ENCODE measurements at regions not wholly inside any gene's neighbourhood (a gene's known extent, or its start where the extent isn't known, plus 50 kb on each side); places are given as distances from the start of the nearest gene placed in this dataset.
A peak's percentile ranks its signal among the peaks of the same experiment; 100 is the strongest.
"Not testable (repeated sequence)": the region's sequence is repeated elsewhere in the genome, so short reads cannot be mapped to it uniquely, and the experiment has no call there.

DNA sequence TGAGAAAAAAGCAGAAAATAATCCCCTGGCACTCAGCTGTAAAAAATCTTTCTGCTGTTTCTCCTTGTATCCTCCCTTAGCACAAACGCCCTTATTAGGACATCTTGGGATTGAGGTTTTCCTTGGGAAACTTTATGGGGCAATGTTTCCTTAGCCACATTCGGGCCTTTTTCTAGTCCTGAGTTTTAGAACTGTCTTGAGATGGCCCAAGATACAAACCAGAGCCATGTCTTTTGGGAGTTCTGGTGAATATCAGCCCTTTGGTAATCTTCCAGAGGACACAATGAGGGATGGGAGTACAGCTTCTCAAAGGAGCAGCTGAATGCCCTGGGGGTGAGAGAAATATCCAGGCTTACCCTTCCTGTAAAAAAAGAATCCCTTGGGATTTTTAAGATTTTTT lies 182.1 kb downstream of the LIPI start:
- not testable (repeated sequence) for H3K27me3 ChIP-seq (ENCODE audit: insufficient read depth, low read depth, low read length); H3K9me2 ChIP-seq (ENCODE audit: insufficient read depth, low read length); H3K9ac ChIP-seq (ENCODE audit: low read length); H3K79me2 ChIP-seq (replicated peaks; ENCODE audit: insufficient read depth, low read length); H4K20me1 ChIP-seq (ENCODE audit: insufficient read depth); H3K36me3 ChIP-seq (ENCODE audit: insufficient read depth, low read length); H3K27ac ChIP-seq (ENCODE audit: low read length); H3F3A ChIP-seq (ENCODE audit: insufficient read depth, low read length, poor library complexity, severe bottlenecking); H2AFZ ChIP-seq (ENCODE audit: low read depth, low read length); H3K9me3 ChIP-seq (ENCODE audit: low read length)
- Histone ChIP-seq H3K4me3 (ENCODE audit: low read length) (peak overlapping the region; percentile 66), H3K4me2 (ENCODE audit: low read length) (peak overlapping the region; percentile 51)

DNA sequence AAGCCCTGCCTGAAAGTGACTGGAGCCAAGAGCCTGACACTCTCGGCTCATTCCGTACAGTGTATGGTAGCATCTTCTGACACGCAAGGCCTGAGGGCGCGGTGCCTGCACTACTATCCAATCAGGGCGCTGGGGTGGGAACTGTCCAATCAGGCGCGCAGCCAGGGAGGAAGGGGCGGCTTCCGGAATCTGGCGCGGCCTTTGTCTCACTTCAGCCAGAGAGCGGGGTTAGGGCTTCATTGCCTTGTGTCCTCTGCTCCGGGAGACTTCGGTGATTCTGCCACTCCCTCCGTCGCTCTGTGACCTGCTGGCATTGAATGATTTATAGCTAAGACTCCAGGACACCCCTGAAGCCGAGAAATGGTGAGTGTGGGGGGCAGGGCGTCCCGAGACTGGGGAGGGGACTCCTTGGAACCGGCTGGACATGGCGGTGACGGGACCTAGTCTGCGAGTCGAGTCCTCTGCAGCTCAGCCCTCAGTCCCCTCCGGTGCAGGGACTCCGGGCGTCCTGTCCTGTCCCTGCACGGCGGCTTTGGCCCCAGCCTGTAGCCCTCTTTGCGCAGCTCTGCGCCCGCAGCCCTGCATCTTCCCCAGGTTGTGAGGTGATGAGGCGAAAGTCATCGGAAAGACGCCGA lies 183.4 kb downstream of the LIPI start:
- peak overlapping the region; percentile 66 for H3K4me3 ChIP-seq (ENCODE audit: low read length)
- H3K9me2 ChIP-seq (ENCODE audit: insufficient read depth, low read length); H3F3A ChIP-seq (ENCODE audit: insufficient read depth, low read length, poor library complexity, severe bottlenecking); H3K9me3 ChIP-seq (ENCODE audit: low read length); H3K27me3 ChIP-seq (ENCODE audit: insufficient read depth, low read depth, low read length); H4K20me1 ChIP-seq (ENCODE audit: insufficient read depth); H3K36me3 ChIP-seq (ENCODE audit: insufficient read depth, low read length); H2AFZ ChIP-seq (ENCODE audit: low read depth, low read length); H3K79me2 ChIP-seq (replicated peaks; ENCODE audit: insufficient read depth, low read length); H3K4me2 ChIP-seq (ENCODE audit: low read length): not testable (repeated sequence)
- peak; percentile 63 for TF ChIP-seq POLR2AphosphoS5 (IDR thresholded peaks at IDR 0.05)
- TF ChIP-seq MXI1 (conservative IDR thresholded peaks at IDR 0.05; ENCODE audit: poor library complexity, severe bottlenecking), result peak; percentile 83
- H3K9ac ChIP-seq (ENCODE audit: low read length), result peak overlapping the region; percentile 63
- H3K27ac ChIP-seq (ENCODE audit: low read length), result peak overlapping the region; percentile 58

DNA sequence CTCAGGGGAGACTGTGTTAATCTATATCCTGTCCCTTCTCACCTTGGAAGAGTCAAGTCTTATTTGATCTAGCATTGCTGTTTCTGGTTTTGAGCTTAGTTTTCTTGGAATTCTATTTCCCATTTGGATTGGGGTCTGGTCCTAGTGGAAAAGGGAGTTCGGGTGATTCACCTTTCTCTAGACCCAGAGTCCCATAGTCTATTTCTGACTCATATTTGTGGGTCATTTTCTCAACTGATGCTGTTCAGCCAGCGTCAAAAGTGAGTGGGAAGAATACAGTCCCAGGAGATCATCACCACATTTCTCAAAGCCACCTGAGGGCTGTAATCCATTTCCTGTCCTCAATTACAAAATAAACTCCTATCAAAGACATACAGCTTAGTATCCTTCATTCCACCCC lies 190.6 kb downstream of the LIPI start:
- H3F3A ChIP-seq (ENCODE audit: insufficient read depth, low read length, poor library complexity, severe bottlenecking); H3K36me3 ChIP-seq (ENCODE audit: insufficient read depth, low read length); H3K9ac ChIP-seq (ENCODE audit: low read length); H3K27me3 ChIP-seq (ENCODE audit: insufficient read depth, low read depth, low read length); H3K9me3 ChIP-seq (ENCODE audit: low read length); H3K4me3 ChIP-seq (ENCODE audit: low read length); H3K27ac ChIP-seq (ENCODE audit: low read length); H3K4me2 ChIP-seq (ENCODE audit: low read length); H3K9me2 ChIP-seq (ENCODE audit: insufficient read depth, low read length); H3K79me2 ChIP-seq (replicated peaks; ENCODE audit: insufficient read depth, low read length); H4K20me1 ChIP-seq (ENCODE audit: insufficient read depth); H2AFZ ChIP-seq (ENCODE audit: low read depth, low read length): not testable (repeated sequence)

DNA sequence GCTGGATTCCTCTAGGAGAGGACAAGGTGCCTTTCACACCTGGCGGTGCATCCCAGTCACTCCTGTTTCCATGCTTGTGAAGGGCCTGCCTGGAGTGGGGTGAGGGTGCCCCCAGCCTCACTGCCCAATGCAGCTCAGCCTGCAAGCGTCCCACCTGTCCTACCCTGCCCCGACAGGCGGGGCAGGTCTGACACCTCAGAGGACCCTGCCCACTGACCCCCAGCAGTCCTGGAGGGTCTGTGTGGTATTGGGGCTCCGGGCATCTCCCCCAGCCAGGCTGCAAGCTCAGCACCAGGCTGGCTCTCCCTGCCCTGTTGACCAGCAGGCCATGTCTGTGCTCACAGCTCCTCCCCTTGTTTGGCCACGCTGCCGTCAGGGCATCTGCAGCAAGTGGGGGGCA lies 194.9 kb downstream of the LIPI start:
- not testable (repeated sequence) for H3K27me3 ChIP-seq (ENCODE audit: insufficient read depth, low read depth, low read length); H2AFZ ChIP-seq (ENCODE audit: low read depth, low read length); H3K9me2 ChIP-seq (ENCODE audit: insufficient read depth, low read length); H3F3A ChIP-seq (ENCODE audit: insufficient read depth, low read length, poor library complexity, severe bottlenecking); H3K79me2 ChIP-seq (replicated peaks; ENCODE audit: insufficient read depth, low read length); H3K27ac ChIP-seq (ENCODE audit: low read length); H3K4me2 ChIP-seq (ENCODE audit: low read length); H3K9me3 ChIP-seq (ENCODE audit: low read length); H3K9ac ChIP-seq (ENCODE audit: low read length); H3K36me3 ChIP-seq (ENCODE audit: insufficient read depth, low read length); H4K20me1 ChIP-seq (ENCODE audit: insufficient read depth); H3K4me3 ChIP-seq (ENCODE audit: low read length)

DNA sequence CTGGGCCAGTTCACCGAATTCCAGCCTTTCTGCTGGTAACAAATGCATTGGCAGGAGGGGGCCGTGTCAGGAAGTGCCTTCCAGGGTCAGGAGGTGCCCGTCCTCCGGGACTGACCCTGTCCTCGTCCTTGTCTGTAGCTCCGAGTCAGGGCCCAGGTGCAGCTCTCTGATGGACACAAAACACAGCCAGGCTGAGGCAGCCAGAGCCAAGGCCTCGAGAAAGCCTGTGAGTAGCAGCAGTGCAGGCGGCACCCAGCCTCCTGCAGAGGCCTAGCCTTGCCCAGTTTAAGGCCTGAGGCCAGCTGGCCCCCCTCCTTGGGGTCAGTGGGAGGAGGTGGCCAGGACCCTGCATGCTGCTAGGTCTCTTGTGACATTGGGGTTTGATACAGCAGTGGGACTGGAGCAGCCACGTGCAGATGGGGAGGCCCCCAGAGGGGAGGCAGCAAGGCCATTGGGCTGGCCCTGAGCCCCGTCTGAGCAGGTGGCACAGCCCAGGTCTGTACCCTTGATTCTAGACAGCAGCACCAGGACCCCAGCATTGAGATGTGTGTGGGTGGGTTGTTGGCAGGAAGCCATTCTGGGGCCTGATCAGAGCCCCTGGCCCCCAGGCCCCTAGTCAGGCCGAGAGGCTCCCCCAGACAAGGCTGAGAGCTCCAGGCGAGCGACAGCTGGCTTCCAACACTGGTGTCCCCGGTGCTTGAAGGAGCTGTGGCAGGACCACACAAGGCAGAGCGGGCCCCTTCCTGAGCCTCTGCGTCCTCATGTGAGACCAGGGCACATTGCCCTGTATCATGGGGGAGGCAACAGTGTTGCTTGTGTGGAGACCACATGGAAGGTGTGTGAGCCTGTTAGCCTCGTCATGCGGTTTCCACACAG lies 196.9 kb downstream of the LIPI start:
- H3K4me2 ChIP-seq (ENCODE audit: low read length); H2AFZ ChIP-seq (ENCODE audit: low read depth, low read length); H3K36me3 ChIP-seq (ENCODE audit: insufficient read depth, low read length); H3K79me2 ChIP-seq (replicated peaks; ENCODE audit: insufficient read depth, low read length); H3K9ac ChIP-seq (ENCODE audit: low read length); H3K4me3 ChIP-seq (ENCODE audit: low read length); H4K20me1 ChIP-seq (ENCODE audit: insufficient read depth); H3K27me3 ChIP-seq (ENCODE audit: insufficient read depth, low read depth, low read length); H3K27ac ChIP-seq (ENCODE audit: low read length); H3F3A ChIP-seq (ENCODE audit: insufficient read depth, low read length, poor library complexity, severe bottlenecking); H3K9me3 ChIP-seq (ENCODE audit: low read length); H3K9me2 ChIP-seq (ENCODE audit: insufficient read depth, low read length): not testable (repeated sequence)

All from neural cell (in vitro differentiated cells).